ENCODE measurements at regions not wholly inside any gene's neighbourhood (a gene's known extent, or its start where the extent isn't known, plus 50 kb on each side); places are given as distances from the start of the nearest gene placed in this dataset.

DNA sequence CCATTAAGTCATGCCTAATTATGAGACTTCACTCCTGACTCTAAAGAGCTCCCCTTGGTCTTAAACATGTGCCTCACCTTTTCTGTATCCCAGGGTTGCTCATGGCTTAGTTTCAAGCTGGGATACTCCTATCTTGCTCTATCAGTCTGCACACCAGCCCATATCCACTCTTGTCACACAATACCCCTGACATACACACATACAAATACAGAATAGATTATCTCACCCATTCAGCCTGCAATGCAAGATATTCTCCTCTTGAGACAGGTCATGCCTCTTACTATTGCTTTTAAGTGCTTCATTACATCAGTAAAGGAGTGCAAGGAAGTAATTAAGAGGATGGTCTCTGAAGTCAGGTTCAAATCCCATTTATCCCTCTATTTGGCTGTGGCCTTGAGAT, 587.3 kb downstream of the IGSF11 start:
- Mint-ChIP-seq H3K9me3 (peaks cover 25% of the 10 kb centered on the region), H3K4me3 (no peak overlapping the region), H3K36me3 (ENCODE audit: low read depth) (peaks cover 5% of the 10 kb centered on the region), H3K27ac (no peak overlapping the region), H3K27me3 (ENCODE audit: insufficient read depth) (no peaks in the 10 kb centered on the region), H3K4me1 (no peaks in the 10 kb centered on the region)
- Histone ChIP-seq H3K27me3 (ENCODE audit: control insufficient read depth, insufficient read depth, low read length, poor library complexity, severe bottlenecking) (no peaks in the 10 kb centered on the region), H3K4me3 (ENCODE audit: low read length) (no peak overlapping the region), H3K4me1 (ENCODE audit: control insufficient read depth, insufficient read depth, low read length) (no peaks in the 10 kb centered on the region), H3K36me3 (ENCODE audit: control insufficient read depth, insufficient read depth, low read length) (no peaks in the 10 kb centered on the region), H3K27ac (ENCODE audit: low read depth, low read length) (no peak overlapping the region), H3K9me3 (ENCODE audit: control insufficient read depth, low read length) (peaks cover 12% of the 10 kb centered on the region), H3K9ac (ENCODE audit: extremely low read depth, low read length, poor library complexity, severe bottlenecking) (no peak overlapping the region)
- TF ChIP-seq, protein P1, sequence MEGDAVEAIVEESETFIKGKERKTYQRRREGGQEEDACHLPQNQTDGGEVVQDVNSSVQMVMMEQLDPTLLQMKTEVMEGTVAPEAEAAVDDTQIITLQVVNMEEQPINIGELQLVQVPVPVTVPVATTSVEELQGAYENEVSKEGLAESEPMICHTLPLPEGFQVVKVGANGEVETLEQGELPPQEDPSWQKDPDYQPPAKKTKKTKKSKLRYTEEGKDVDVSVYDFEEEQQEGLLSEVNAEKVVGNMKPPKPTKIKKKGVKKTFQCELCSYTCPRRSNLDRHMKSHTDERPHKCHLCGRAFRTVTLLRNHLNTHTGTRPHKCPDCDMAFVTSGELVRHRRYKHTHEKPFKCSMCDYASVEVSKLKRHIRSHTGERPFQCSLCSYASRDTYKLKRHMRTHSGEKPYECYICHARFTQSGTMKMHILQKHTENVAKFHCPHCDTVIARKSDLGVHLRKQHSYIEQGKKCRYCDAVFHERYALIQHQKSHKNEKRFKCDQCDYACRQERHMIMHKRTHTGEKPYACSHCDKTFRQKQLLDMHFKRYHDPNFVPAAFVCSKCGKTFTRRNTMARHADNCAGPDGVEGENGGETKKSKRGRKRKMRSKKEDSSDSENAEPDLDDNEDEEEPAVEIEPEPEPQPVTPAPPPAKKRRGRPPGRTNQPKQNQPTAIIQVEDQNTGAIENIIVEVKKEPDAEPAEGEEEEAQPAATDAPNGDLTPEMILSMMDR (conservative IDR thresholded peaks at IDR 0.05), result no peak
- DNase-seq, result no peak

DNA sequence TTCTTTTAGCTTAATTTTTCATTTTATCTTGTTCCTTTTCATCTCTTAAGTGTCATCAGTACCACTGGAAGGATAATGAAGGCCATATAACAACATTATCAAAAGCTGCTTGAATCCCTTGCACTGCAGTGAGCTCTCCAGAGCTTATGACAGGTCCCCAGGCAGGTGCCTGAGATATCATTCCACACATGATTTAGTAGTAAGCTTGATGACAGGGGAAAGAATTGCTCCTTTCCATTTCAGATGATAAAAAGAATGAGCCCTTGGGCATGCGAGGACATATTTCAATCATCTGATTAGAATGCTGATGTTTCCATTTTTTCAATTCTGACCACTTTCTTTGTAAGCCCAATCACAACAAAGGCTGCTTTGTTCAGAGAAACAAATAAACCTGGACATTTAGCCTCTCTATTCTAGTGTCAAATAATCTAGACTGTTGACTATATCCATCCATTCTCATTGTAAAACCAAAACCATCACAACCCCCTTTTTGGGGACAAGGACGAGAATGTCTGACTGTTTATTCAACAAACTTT, 567.8 kb downstream of the IGSF11 start:
- Histone ChIP-seq H3K9ac (ENCODE audit: extremely low read depth, low read length, poor library complexity, severe bottlenecking) (no peak overlapping the region), H3K9me3 (ENCODE audit: control insufficient read depth, low read length) (no peaks in the 10 kb centered on the region), H3K4me1 (ENCODE audit: control insufficient read depth, insufficient read depth, low read length) (no peaks in the 10 kb centered on the region), H3K27me3 (ENCODE audit: control insufficient read depth, insufficient read depth, low read length, poor library complexity, severe bottlenecking) (no peaks in the 10 kb centered on the region), H3K36me3 (ENCODE audit: control insufficient read depth, insufficient read depth, low read length) (no peaks in the 10 kb centered on the region), H3K4me3 (ENCODE audit: low read length) (no peak overlapping the region), H3K27ac (ENCODE audit: low read depth, low read length) (no peak overlapping the region)
- DNase-seq, result no peak
- Mint-ChIP-seq H3K4me1 (peaks cover 5% of the 10 kb centered on the region), H3K4me3 (no peak overlapping the region), H3K27ac (no peak overlapping the region), H3K36me3 (ENCODE audit: low read depth) (no peaks in the 10 kb centered on the region), H3K9me3 (no peaks in the 10 kb centered on the region), H3K27me3 (ENCODE audit: insufficient read depth) (no peaks in the 10 kb centered on the region)
- 80 to 93% methylated on average over 1 to 2 of the region's 2 CpGs for WGBS, 2 experiments (ENCODE audit: insufficient coverage in 1 of 2, insufficient read length in 1 of 2)
- TF ChIP-seq, protein P1 (conservative IDR thresholded peaks at IDR 0.05), result no peak

DNA sequence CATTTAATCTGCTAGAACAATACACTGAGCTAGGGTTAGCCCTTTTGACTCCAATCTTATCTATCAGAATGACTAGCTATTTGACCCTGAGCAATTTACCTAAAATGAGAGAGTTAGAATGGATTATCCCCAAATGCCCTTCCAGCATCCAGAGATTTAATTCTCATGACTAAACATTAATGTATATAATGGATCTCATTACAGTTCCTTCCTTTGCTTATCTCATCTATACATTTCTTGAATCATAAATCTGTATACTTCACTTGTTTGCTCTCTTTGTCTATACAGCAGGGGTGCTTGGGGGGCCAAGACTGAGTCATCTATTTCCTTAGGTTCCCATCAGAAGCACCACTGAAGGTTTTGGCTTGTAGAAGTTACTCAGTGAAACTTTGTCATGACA, 565.8 kb downstream of the IGSF11 start:
- Histone ChIP-seq H3K36me3 (ENCODE audit: control insufficient read depth, insufficient read depth, low read length) (no peaks in the 10 kb centered on the region), H3K27me3 (ENCODE audit: control insufficient read depth, insufficient read depth, low read length, poor library complexity, severe bottlenecking) (no peaks in the 10 kb centered on the region), H3K4me1 (ENCODE audit: control insufficient read depth, insufficient read depth, low read length) (no peaks in the 10 kb centered on the region), H3K4me3 (ENCODE audit: low read length) (no peak overlapping the region), H3K9me3 (ENCODE audit: control insufficient read depth, low read length) (no peaks in the 10 kb centered on the region), H3K9ac (ENCODE audit: extremely low read depth, low read length, poor library complexity, severe bottlenecking) (no peak overlapping the region), H3K27ac (ENCODE audit: low read depth, low read length) (no peak overlapping the region)
- Mint-ChIP-seq H3K4me3 (no peak overlapping the region), H3K27ac (no peak overlapping the region), H3K36me3 (ENCODE audit: low read depth) (no peaks in the 10 kb centered on the region), H3K27me3 (ENCODE audit: insufficient read depth) (no peaks in the 10 kb centered on the region), H3K4me1 (peaks cover 5% of the 10 kb centered on the region), H3K9me3 (no peaks in the 10 kb centered on the region)
- TF ChIP-seq, protein P1 (conservative IDR thresholded peaks at IDR 0.05), result no peak
- DNase-seq, result no peak

Data from endodermal cell (in vitro differentiated cells).